ENCODE measurements at regions not wholly inside any gene's neighbourhood (a gene's known extent, or its start where the extent isn't known, plus 50 kb on each side); places are given as distances from the start of the nearest gene placed in this dataset.
"Not testable (repeated sequence)": the region's sequence is repeated elsewhere in the genome, so short reads cannot be mapped to it uniquely, and the experiment has no call there.

- DNase-seq (ENCODE audit: low read depth), result no peak
Observed at GRCh38 chr7:112678626-112679025, 111.6 kb downstream of the TMEM168 start.

GRCh38 chr7:112689466-112690177, 100.6 kb downstream of the TMEM168 start:
- not testable (repeated sequence) for DNase-seq (ENCODE audit: low read depth)

DNA sequence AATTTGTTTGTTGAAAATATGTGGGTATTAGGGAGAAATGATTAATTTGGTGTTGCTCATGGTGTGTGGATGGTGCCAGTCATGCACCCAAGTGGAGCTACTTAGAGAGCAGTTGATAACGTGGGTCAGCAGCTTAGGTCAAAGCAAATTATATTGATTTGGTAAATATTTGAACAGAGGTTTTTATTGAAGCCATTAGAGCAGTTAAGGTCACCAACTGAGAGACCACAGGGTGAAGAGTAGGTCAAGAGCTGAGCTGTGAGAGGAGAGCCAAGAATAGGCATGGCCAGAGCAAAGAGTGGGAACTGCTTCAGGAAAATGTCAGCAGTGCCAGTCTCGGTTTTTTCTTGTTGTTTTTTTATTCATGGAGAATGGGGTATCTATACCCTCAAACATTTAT, 97.9 kb downstream of the TMEM168 start:
- no peak for DNase-seq (ENCODE audit: low read depth)

DNA sequence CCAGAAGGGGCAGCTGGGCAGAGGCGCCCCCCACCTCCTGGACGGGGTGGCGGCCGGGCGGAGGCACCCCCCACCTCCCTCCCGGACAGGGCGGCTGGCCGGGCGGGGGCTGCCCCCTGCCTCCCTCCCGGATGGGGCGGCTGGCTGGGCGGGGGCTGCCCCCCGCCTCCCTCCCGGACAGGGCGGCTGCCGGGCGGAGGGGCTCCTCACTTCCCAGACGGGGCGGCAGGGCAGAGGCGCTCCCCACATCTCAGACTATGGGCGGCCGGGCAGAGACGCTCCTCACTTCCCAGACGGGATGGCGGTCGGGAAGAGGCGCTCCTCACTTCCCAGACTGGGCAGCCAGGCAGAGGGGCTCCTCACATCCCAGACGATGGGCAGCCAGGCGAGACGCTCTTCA, 93.0 kb downstream of the TMEM168 start:
- not testable (repeated sequence) for DNase-seq (ENCODE audit: low read depth)

GRCh38 chr7:112699725-112700513, 90.3 kb downstream of the TMEM168 start:
- DNase-seq (ENCODE audit: low read depth), result no peak

- no peak for DNase-seq (ENCODE audit: low read depth)
Observed at GRCh38 chr7:112701456-112701855, 88.7 kb downstream of the TMEM168 start.

- no peak for DNase-seq (ENCODE audit: low read depth)
Observed at GRCh38 chr7:112707655-112708054, 82.5 kb downstream of the TMEM168 start.

GRCh38 chr7:112708236-112708635, 82.0 kb downstream of the TMEM168 start:
- no peak for DNase-seq (ENCODE audit: low read depth)

Data from forelimb muscle (tissue), 1 donor.